K562 (cell line): ENCODE measurements at regions not wholly inside any gene's neighbourhood (a gene's known extent, or its start where the extent isn't known, plus 50 kb on each side); places are given as distances from the start of the nearest gene placed in this dataset.

Experiments
- ATAC-seq: fragments of 200-7000 bp; cut with Tn5 transposase; 3 replicates; pipeline ENCODE4 v1.9.1; 2020; ENCODE audit warnings: moderate library complexity
- BruUV-seq: library from RNA; stranded (reverse); fragments of 400-500 nt; replicated peaks from 2 replicates; lab custom pipeline; 2021; lab: Mats Ljungman, UMichigan
- CTCF ChIA-PET: fragments of 300-600 bp; formaldehyde crosslinking; extraction: SDS; loops from one replicate; lab custom pipeline; 2021; ENCODE audit warnings: low intra/inter-chr PET ratio; lab: Yijun Ruan, JAX
- POLR2A ChIA-PET: fragments of 300-600, 350-650 bp; sonication (Branson Sonifier 250); formaldehyde crosslinking; extraction: SDS; loops from one replicate; lab custom pipeline; 2021; ENCODE audit warnings: antibody characterized with exemption, inconsistent platforms; lab: Yijun Ruan, JAX
- DNase-seq, 4 experiments: peaks; one replicate each; pipeline versions ENCODE4 v3.0.0 to v3.0.0-alpha.2; 2011 to 2018; ENCODE audit warnings: low spot score in 3 of 4, mixed read lengths in 3 of 4; ENCODE audit errors: extremely low read depth in 1 of 4
- FAIRE-seq: peaks from 2 replicates; lab custom pipeline; 2011; peaks lifted over from hg19 to GRCh38; lab: Jason Lieb, UNC
- H2AFZ ChIP-seq: 2 replicates; pipeline ENCODE4 v1.6.0; 2011; ENCODE audit warnings: low read depth, low read length, control low read depth, inconsistent platforms
- H3K27ac ChIP-seq: fragments of 200-600 bp; 3 replicates; pipeline ENCODE4 v1.8.0; 2011; ENCODE audit warnings: low read depth, mild to moderate bottlenecking, control low read depth, inconsistent platforms, low read length, moderate library complexity, mixed read lengths; ENCODE audit errors: extremely low read depth
- H3K27me3 ChIP-seq, 2 experiments: fragments of 300-600 bp in 1 of 2; 2 replicates in 1 of 2; 3 replicates in 1 of 2; pipeline versions ENCODE4 v1.6.0 to v1.8.0; 2011; ENCODE audit warnings: inconsistent platforms in 2 of 2, low read length in 2 of 2, mild to moderate bottlenecking in 1 of 2, mixed read lengths in 1 of 2, moderate library complexity in 1 of 2; ENCODE audit not compliant: control insufficient read depth in 2 of 2, insufficient read depth in 2 of 2
- H3K36me3 ChIP-seq: fragments of 300-600 bp; 3 replicates; pipeline ENCODE4 v1.8.0; 2011; ENCODE audit warnings: mild to moderate bottlenecking, low read length, inconsistent platforms; ENCODE audit not compliant: control insufficient read depth, insufficient read depth
- H3K4me1 ChIP-seq, 2 experiments: fragments of 200-600 bp in 1 of 2; replicated peaks in 1 of 2; 2 replicates in 1 of 2; 3 replicates in 1 of 2; pipeline versions ENCODE4 v1.5.1 to v1.8.0; 2011; ENCODE audit warnings: inconsistent platforms in 2 of 2, low read length in 2 of 2, mild to moderate bottlenecking in 1 of 2, mixed read lengths in 1 of 2, moderate library complexity in 1 of 2; ENCODE audit not compliant: control insufficient read depth in 2 of 2, insufficient read depth in 2 of 2
- H3K4me2 ChIP-seq: 2 replicates; pipeline ENCODE4 v1.6.1; 2011; ENCODE audit warnings: low read length, control low read depth, inconsistent platforms, mixed read lengths; ENCODE audit not compliant: insufficient read depth
- H3K4me3 ChIP-seq: fragments of 200-600 bp; sonication (generic), shearing (Covaris generic); 2 replicates; pipeline ENCODE4 v1.5.1; 2016; ENCODE audit warnings: control low read depth, inconsistent platforms
- H3K79me2 ChIP-seq: fragments of 200-600 bp; 3 replicates; pipeline ENCODE4 v1.8.0; 2011; ENCODE audit warnings: low read length, inconsistent platforms; ENCODE audit not compliant: control insufficient read depth, insufficient read depth
- H3K9ac ChIP-seq, 2 experiments: 2 replicates each; pipeline versions ENCODE4 v1.6.0 to v1.6.1; 2011; ENCODE audit warnings: low read depth in 2 of 2, low read length in 2 of 2, control low read depth in 1 of 2, inconsistent platforms in 1 of 2, mild to moderate bottlenecking in 1 of 2, mixed read lengths in 1 of 2; ENCODE audit not compliant: insufficient read depth in 1 of 2
- H3K9me1 ChIP-seq: one replicate; pipeline ENCODE4 v1.6.0; 2011; ENCODE audit warnings: inconsistent platforms, mild to moderate bottlenecking, low read length, moderate library complexity; ENCODE audit not compliant: control insufficient read depth, insufficient read depth
- H3K9me3 ChIP-seq: replicated peaks from 2 replicates; pipeline ENCODE4 v1.5.1; 2011; ENCODE audit warnings: low read depth, low read length, inconsistent platforms; ENCODE audit not compliant: control insufficient read depth, insufficient read depth
- H4K20me1 ChIP-seq: replicated peaks from 2 replicates; pipeline ENCODE4 v1.6.1; 2011; ENCODE audit warnings: low read length, inconsistent platforms, mixed read lengths; ENCODE audit not compliant: control insufficient read depth, insufficient read depth
- ARHGAP35 ChIP-seq: fragments of 450-650 bp; IDR thresholded peaks from 2 replicates; pipeline ENCODE4 v1.6.1; 2018; ENCODE audit not compliant: partially characterized antibody
- ARID1B ChIP-seq: fragments of 450-650 bp; IDR thresholded peaks from 2 replicates; pipeline ENCODE4 v1.6.1; 2016; ENCODE audit warnings: antibody characterized with exemption, mild to moderate bottlenecking, inconsistent platforms
- FOXJ2 ChIP-seq: fragments of 200-800 bp; sonication (Bioruptor generic); IDR thresholded peaks from 2 replicates; pipeline ENCODE4 v1.6.1; 2016; ENCODE audit warnings: missing genetic modification characterization, missing compliant biosample characterization
- HMG20A ChIP-seq: fragments of 450-650 bp; formaldehyde crosslinking; conservative IDR thresholded peaks from 2 replicates; pipeline ENCODE4 v1.4.0; 2020; ENCODE audit warnings: mild to moderate bottlenecking, mixed read lengths
- PCBP1 ChIP-seq: fragments of 200-400 bp; formaldehyde crosslinking; IDR thresholded peaks from 2 replicates; pipeline ENCODE4 v1.6.1; 2018; ENCODE audit warnings: mild to moderate bottlenecking, low read depth, low read length; ENCODE audit not compliant: poor library complexity, severe bottlenecking
- RBM25 ChIP-seq: fragments of 200-400 bp; formaldehyde crosslinking; IDR thresholded peaks from 2 replicates; pipeline ENCODE4 v1.6.1; 2018; ENCODE audit warnings: low read length, low read depth, moderate library complexity; ENCODE audit not compliant: severe bottlenecking
- RFX5 ChIP-seq: IDR thresholded peaks from 2 replicates; pipeline ENCODE4 v1.6.1; 2011; ENCODE audit warnings: low read depth, mild to moderate bottlenecking, improper control_type of control experiment, low read length
- ZC3H4 ChIP-seq: sonication (generic); formaldehyde crosslinking; IDR thresholded peaks from 2 replicates; pipeline ENCODE4 v1.9.0; 2021; ENCODE audit warnings: missing genetic modification reagents, borderline replicate concordance
- WGBS: fragments of 100-300 bp; shearing (Covaris generic); methylation state at CpG from one replicate; pipeline ENCODE4 v1.1.6; 2016; ENCODE audit warnings: low coverage, mixed read lengths; ENCODE audit not compliant: insufficient coverage; ENCODE audit errors: missing lambda C conversion rate; 5-methylcytosine and 5-hydroxymethylcytosine counted together
- in situ Hi-C: fragments of 300-500 bp; cut with MboI; formaldehyde crosslinking; loops from 4 replicates; pipeline ENCODE4 v1.15.0; 2018; ENCODE audit warnings: inconsistent platforms, mixed read lengths
- intact Hi-C: fragments of 100-400 bp; cut with micrococcal nuclease; formaldehyde crosslinking; loops from 2 replicates; pipeline ENCODE4 v1.14.2; 2022

- intact Hi-C loops (no loop called here), in situ Hi-C loops (loop anchor here (10.0 kb wide), 1 partner anchor 1138 kb away; no protein-coding TSS in a partner anchor)
- H3K27me3 ChIP-seq, result no peaks in the 10 kb centered on the region
- H3K9me3 ChIP-seq, result no peaks in the 10 kb centered on the region
- POLR2A ChIA-PET, result no interaction called here
- H3K9me1 ChIP-seq, result no peaks in the 10 kb centered on the region
- no peaks in the 10 kb centered on the region for H4K20me1 ChIP-seq
- DNase-seq, result no peak
- ATAC-seq, result no peak
- peaks cover 8% of the 10 kb centered on the region; the same call in 1 of the 3 replicates for H3K36me3 ChIP-seq
- no peaks in the 10 kb centered on the region for H3K79me2 ChIP-seq
- BruUV-seq, result no TSS peak
- TF ChIP-seq FOXJ2 (no peak), RFX5 (no peak), RBM25 (no peak), HMG20A (CRISPR knock-in tag) (no peak), ARID1B (no peak), PCBP1 (no peak), ZC3H4 (no peak), ARHGAP35 (no peak)
- TF ChIP-seq, all 486 proteins: peak for 0
- Histone ChIP-seq H3K4me2 (no peak overlapping the region), H3K27ac (no peak overlapping the region), H2AFZ (no peak overlapping the region), H3K4me3 (no peak overlapping the region), H3K9ac (no peak overlapping the region), H3K4me1 (no peaks in the 10 kb centered on the region; a peak in 2 of 5 replicates)
- CTCF ChIA-PET, result interaction anchor here (0.7 kb wide), 1 partner anchor 16 kb away, joined by 4 read pairs; no protein-coding TSS in a partner anchor
- FAIRE-seq, result no peak
- 84% methylated on average over 6 of the region's 6 CpGs for WGBS
Measured at GRCh38 chr7:66426332-66426731, 202.3 kb upstream of the KCTD7 start.
